ENCODE measurements at regions not wholly inside any gene's neighbourhood (a gene's known extent, or its start where the extent isn't known, plus 50 kb on each side); places are given as distances from the start of the nearest gene placed in this dataset.
"Not testable (repeated sequence)": the region's sequence is repeated elsewhere in the genome, so short reads cannot be mapped to it uniquely, and the experiment has no call there.

DNA sequence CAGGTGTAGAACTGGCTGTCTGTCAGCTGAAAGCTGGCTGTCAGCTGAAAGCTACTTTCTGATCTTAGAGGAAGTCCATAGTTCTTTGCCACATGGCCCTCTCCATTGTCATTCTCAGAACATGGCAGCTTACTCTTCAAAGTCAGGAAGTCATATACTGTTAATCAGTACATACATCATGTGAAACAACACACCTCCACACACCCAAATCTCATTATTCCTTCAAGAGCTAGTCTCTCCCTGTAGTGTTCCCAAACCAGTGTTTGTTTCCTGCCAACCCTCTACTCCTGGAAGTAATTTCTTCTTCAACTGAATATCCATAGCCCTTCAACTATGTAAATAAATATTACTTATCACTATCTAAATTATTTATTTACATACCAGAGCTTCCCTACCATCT lies 58.9 kb downstream of the OR5AK2 start:
- ATAC-seq (no peak), DNase-seq (ENCODE audit: low spot score) (no peak)
- intact Hi-C loops (cut with DNase I) = no loop called here

DNA sequence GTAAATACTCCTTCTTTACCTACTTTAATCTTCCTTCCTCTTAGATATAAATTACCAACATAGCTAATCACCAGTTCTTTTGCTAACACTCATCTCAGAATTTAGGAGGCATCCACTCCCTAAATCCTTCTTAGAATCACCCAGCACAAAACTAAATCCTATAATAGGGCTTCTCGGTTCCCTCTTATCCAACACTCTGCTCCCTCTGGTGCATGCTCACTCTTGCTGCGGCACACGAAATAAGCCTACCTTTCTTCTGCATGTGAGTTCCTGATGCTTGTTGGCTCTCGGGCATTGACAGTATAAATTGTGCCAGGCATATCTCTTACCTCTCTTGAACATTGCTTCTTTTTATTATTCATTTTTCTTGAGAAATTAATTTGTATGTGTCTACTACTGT lies 61.0 kb downstream of the OR5AK2 start:
- intact Hi-C loops (cut with DNase I) = no loop called here
- no peak for ATAC-seq
- DNase-seq (ENCODE audit: low spot score) = no peak

DNA sequence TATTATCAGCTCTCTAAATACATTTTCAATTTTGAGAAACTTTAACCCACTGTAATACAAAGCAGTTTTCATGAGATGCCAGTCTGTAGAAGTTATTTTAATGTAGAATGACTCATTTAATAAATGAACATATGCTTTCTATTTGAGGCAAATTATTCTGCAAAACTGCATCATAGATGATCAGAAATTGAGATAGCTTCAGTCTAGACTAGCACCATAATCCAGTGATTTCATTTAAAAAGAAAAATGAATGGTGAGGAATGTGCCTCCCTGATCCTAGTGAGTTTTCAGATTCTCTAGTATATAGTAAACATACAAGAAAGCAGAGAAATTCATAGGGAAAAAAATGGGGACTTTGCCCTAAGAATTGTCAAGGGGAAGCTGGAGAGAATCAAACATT lies 66.1 kb downstream of the OR5AK2 start:
- ATAC-seq (no peak), DNase-seq (ENCODE audit: low spot score) (no peak)
- intact Hi-C loops (cut with DNase I) = no loop called here

DNA sequence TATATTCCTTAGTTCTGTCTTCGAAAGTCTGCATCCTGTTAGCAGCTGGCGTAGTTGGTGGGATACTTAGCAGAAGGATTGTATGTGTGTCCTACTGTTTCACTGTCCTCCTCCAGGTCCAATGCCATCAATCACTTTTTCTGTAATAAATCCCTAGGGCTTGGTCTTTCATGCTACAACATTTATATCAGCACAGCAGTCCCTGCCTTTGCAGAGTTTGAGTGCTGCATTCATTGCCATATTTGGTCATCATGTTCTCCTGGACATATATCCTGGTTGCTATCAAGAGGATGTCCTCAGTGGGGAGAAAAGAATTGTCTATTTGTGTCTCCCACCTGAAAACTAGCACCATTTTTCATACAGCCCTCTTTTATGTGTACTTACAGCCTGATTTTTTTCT lies 67.0 kb downstream of the OR5AK2 start:
- intact Hi-C loops (cut with DNase I) = no loop called here
- DNase-seq (ENCODE audit: low spot score) = no peak
- no peak for ATAC-seq

DNA sequence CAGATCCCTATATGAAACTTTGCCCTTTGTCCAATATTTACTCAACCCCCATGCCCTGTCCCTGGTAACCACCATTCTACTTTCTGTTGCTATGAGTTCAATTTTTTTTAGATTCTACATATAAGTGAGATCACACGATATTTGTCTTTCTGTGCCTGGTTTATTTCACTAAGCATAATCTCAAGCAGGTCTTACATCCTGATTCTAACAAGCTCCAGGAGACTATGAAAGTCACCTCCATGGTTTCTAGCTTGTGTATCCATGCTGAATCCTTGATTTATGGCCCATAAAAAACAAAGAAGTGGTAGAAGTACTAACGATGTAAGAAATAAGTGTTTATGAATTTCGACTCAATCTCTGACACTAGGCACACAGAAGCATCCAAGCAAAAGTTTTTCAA lies 68.0 kb downstream of the OR5AK2 start:
- intact Hi-C loops (cut with DNase I) = no loop called here
- DNase-seq (ENCODE audit: low spot score) (no peak), ATAC-seq (no peak)

DNA sequence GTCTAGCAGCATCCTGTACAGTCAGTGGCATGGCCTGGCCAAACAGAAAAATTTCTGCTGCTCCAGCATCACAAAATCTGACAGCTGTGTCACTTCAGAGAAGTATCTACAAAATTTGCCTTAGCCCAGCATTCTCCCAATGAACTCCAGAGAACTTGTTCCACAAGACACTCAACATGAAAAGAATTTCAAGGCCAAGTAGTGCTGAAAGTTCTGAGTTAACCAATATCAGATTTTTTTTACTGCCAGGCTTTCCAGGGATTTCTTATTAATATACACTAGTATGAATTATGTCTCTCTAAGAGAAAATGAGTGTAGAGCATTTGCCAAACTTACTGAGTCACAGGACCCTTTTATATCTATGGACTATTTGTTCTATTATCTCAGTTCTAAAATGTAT lies 68.8 kb downstream of the OR5AK2 start:
- intact Hi-C loops (cut with DNase I) = no loop called here
- no peak for DNase-seq (ENCODE audit: low spot score)
- no peak for ATAC-seq

DNA sequence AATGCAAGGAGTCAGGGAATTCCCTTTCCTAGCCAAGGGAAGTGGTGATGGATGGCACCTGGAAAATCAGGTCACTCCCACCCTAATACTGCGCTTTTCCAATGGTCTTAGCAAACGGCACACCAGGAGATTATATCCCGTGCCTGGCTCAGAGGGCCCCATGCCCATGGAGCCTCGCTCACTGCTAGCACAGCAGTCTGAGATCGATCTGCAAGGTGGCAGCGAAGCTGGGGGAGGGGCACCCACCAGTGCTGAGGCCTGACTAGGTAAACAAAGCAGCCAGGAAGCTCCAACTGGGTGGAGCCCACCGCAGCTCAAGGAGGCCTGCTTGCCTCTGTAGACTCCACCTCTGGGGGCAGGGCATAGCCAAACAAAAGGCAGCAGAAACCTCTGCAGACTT lies 74.2 kb downstream of the OR5AK2 start:
- not testable (repeated sequence) for DNase-seq (ENCODE audit: low spot score); ATAC-seq

DNA sequence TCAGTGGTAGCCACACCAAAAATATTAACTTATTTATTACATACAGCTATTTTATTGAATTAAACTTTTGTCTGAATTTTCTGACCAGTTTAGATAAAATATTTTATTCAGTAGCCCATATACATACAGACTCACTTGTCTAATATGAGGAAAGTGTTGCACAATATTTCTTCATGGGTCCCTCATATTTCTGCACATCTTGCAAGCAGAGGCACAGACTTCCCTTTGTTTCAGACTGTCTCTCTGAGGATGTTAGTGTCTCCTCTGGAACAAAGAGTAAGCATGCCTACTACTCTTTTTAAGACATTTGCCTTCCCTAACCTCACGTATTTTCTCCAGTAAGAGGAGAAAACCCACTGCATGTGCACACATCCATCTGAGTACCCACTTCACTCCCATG lies 81.2 kb downstream of the OR5AK2 start:
- intact Hi-C loops (cut with DNase I) = no loop called here
- ATAC-seq (no peak), DNase-seq (ENCODE audit: low spot score) (no peak)

More for the DNA sequence above, 74.2 kb downstream of the OR5AK2 start:
- intact Hi-C loops (cut with DNase I) = not testable (repeated sequence)

DNA sequence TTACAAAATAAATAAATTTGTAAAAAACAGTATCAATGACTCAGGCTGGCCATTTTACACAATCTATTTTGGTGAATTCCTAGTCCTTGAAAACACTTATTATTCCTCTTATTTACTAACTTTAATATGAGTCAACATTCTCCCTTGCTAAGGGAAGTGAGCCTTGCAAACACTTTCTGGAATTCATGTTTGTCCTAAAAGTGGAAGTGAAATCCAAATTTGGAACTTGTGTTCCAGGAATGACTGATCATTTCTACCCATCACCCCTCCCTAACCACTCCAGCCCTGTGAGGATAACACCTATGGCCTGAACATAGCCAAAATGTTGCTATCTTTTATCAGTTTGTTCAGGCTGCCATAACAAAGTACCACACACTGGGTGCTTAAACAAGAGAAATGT lies 83.1 kb downstream of the OR5AK2 start:
- intact Hi-C loops (cut with DNase I) = no loop called here
- ATAC-seq (no peak), DNase-seq (ENCODE audit: low spot score) (no peak)

DNA sequence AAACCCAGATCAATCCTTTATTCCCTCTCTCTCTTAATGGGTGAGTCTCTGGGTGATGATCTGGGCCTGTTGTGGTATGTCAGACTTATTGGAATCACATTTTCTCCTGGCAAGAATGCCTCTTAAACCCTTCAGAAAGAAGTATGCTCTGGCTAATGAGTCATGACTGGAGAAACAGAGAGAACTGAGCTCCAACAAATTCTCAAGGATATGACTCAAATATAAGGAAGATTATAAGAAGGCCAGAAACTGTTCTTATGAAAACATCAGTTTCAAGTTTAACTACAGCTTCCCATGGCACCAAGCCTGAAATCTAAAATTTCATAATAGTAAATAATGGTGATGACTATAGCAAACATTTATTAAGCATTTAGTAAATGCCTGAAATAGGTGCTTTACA lies 83.9 kb downstream of the OR5AK2 start:
- intact Hi-C loops (cut with DNase I) = no loop called here
- DNase-seq (ENCODE audit: low spot score) (no peak), ATAC-seq (no peak)

DNA sequence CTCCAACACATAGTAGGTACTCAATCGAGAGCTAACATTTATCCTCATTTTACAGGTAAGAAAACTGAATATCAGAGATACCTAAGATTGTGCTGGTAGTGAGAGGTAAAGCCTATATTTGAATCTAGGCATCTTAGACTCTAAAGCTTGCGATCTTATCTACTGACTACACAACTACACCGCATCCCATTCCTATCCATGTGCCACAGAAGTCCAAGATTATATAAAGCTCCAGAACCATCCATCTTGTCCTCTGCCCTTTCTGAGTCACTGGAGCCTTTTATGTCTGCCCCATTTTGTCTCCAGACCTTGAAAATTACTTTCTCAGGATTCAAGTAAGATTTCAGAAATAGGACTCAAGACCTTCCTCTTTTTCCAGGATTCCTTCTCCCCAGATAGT lies 84.4 kb downstream of the OR5AK2 start:
- DNase-seq (ENCODE audit: low spot score) (no peak), ATAC-seq (no peak)
- intact Hi-C loops (cut with DNase I) = no loop called here

DNA sequence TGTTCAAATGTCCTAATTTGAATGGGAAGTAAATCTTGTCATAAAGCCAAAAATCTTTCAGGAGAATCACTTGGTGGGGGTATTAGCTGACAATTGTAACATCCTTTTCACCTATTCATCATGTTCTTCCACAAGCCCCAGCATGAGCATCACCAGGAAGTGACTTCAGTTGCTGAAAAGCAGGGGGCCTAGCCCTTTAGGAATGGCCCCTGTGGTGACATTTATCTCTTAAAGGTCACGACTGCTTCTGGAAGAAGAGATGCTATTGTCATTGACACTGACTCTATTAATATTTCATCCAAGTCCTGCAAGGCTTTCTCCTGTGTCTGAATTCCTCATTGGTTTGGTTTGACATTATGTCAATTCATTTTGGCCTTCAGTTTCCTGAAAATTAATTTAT lies 92.6 kb downstream of the OR5AK2 start:
- no peak for ATAC-seq
- intact Hi-C loops (cut with DNase I) = no loop called here
- no peak for DNase-seq (ENCODE audit: low spot score)

DNA sequence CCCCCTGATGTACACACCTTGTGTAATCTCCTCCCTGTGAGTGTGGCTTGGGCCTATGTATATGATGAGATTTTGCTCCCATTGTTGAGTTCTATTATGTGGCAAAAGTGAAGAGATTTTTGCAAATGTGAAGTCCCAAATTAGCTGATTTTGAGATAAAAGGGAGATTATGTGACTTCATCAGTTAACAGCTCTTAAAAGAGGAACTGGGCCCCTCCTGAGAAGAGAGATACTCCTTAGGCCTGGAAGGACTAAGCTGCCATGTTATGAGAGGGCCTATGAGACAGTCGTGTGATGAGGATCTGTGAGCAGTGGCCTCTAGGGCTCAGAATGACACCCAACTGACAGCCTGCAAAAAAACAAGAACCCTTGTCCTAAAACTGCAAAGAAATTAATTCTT lies 93.4 kb downstream of the OR5AK2 start:
- intact Hi-C loops (cut with DNase I) = no loop called here
- DNase-seq (ENCODE audit: low spot score) = no peak
- no peak for ATAC-seq

DNA sequence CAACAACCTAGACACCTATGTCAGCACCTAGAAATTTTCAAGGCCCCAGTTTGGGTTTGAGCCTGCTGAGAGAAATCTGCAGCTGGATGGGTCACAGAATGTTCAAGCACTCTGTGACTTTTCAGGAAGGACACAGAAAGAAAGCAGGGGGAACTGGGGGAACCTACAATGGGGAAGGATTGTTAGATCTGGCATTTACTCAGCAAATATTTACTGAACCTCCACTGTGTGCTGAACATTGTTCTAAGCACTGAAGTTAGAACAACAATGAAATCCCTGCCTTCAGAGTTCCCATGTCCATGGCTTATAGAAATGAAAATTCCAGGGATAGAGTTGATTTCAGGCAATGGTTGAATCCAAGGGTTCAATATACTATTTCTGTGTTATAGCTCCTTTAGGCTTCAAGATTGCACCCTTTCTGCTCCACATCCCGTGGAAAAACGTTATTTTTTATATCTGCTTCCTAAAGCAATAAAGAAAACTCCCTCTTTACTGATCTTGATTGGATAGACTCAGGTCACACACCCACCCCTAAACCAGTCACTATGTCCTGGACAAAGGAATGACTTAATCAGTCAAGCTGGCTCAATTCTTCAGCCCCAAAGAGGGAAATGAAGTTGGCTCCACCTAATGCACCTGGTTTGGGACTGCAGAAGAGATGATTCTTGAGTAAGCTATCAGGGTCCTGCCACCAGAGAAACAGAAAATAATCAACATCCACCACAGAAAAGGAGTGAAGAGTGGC lies 95.1 kb downstream of the OR5AK2 start:
- intact Hi-C loops (cut with DNase I) = no loop called here
- DNase-seq (ENCODE audit: low spot score) = no peak
- ATAC-seq = no peak

DNA sequence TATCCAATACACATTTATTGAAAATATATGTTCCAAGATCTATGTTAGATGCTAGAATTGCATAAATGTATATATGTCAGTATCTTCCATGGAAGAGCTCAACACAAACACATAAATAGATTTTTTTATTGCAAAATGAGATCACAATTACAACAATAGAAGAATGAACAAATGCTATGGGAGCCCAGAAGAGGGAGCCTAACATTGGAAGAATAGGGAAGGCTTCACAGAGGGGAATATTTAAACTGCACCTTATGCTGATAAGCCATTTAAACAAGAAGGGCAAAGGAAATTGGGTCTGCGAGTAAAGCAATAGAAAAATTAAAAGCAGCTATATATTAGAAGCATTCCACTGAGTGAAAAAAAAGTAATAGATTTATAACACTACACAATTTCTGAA lies 96.1 kb upstream of the LRRC55 start:
- no peak for ATAC-seq
- intact Hi-C loops (cut with DNase I) = no loop called here
- no peak for DNase-seq (ENCODE audit: low spot score)

DNA sequence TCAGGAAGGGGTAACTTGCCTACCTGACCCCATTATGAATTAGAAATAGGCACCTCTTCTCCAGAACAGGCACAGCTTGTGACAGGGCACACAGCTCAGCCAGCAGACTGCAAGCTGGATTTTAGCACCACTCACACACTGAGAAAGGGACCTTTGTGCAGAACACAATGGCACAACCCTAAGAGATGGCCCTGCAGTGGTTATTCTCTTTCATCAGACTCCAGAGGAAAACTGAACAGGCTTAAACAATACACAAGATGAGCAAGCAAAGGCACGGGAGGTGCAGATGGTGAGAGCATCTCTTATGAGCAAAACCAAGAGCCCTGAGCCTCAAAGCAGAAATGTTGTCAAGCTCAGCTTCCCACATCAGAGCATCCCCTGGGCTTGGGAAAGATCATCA lies 93.8 kb upstream of the LRRC55 start:
- DNase-seq (ENCODE audit: low spot score) (no peak), ATAC-seq (no peak)
- intact Hi-C loops (cut with DNase I) = no loop called here

DNA sequence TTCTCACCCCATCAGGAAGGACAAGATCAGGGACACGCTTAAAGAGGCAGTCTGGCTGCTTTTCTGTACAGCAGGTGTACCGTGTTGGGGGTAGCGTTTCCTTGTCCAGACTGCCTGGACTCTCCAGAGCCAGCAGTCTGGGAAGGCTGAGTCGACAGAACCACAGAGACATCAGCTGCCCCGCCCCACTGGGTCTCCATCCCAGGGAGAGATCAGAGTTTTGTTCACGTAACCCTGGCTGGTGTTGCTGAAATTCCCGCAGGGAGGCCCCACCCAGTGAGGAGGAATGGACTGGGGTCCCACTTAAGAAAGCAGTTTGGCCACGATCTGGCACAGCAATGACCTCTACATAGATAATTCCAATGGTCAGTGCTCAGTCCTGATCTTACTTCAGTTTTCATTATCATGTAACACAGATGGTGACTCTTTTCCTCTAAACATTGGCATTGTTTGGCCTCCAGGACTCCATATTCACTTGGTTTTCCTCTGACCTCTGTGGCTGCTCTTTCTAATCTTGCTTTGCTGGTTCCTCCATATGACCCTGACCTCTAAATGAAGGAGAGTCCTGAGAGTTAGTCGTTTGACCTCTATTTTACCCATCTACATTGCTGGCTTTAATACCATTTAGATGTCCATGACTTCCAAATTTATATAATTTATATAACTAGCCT lies 89.6 kb upstream of the LRRC55 start:
- intact Hi-C loops (cut with DNase I) = no loop called here
- no peak for ATAC-seq
- DNase-seq (ENCODE audit: low spot score) = no peak

DNA sequence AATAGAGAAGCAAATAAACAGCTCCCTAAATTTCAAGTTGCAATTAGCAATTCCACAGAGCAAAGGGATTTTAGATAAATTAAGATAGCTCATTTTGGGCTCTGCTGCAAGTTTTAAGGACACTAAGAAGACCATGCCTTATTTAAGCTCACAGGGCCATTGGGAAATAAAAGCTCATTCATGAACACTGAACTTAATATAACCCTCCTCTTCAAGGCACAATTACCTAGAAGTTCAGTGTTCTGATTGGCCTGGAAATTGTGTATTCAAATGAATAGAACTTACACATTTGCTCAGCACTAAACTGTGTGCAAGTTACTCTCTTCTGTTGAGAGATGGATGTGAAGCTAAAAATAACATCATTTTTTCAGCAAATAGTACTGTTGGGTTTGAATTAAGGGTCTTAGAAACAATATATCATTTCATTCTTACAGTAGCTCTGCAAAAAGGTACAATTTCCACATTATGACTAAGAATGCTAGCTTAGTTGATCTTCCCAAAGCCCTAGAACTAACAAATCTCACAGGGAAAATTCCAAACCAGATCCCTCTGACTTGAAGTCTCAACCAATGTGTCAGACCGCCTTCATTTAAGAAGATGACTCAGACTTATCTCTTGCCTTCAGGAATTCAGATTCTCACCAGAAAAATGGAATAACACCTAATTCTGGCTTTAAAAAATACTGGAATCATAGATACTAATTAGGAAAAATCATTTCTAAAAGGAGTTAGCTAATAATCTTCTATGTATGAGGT lies 87.4 kb upstream of the LRRC55 start:
- intact Hi-C loops (cut with DNase I) = no loop called here
- DNase-seq (ENCODE audit: low spot score) (no peak), ATAC-seq (no peak)

DNA sequence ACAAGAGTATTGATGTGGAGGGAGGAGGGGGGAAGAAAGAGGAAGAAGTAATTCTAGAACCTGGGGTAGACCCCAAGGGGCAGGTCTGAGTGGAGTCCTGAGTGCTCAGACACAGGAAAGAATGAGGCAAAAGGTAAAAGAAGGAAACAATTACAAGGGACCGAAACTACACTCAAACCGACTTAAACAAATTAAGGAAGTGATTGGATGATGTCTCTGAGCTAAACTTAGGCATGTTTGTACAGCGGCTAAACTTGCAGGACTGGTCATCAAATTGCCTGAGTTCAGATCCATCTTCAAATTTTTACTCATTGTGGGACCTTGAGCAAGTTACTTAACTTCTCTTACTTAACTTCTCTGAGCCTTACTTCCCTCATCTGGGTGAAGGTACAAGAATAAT lies 86.3 kb upstream of the LRRC55 start:
- intact Hi-C loops (cut with DNase I) = no loop called here
- DNase-seq (ENCODE audit: low spot score) = no peak
- no peak for ATAC-seq

DNA sequence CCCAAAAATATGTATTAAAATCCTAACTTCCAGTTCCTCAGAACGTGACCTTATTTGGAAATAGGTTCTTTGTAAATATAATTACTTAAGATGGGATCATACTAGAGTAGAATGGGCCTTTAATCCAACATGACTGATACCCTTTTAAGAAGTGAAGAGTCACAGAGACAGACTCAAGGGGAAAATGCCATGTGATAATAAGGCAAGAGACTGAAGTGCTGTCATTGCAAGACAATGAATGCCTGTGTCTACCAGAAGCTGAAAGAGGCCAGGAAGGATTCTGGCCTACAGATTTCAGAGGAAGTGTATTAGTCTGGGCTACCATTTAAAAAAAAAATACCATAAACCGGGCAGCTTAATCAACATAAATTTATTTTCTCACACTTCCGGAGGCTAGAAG lies 85.9 kb upstream of the LRRC55 start:
- intact Hi-C loops (cut with DNase I) = no loop called here
- no peak for DNase-seq (ENCODE audit: low spot score)
- no peak for ATAC-seq

Data from sciatic nerve (tissue), 2 donors.